Left ventricle myocardium inferior (tissue), 1 donor: ENCODE measurements at regions not wholly inside any gene's neighbourhood (a gene's known extent, or its start where the extent isn't known, plus 50 kb on each side); places are given as distances from the start of the nearest gene placed in this dataset.

Experiments
- DNase-seq: peaks from one replicate; pipeline ENCODE4 v3.0.0-alpha.2; 2020
- H3K27ac ChIP-seq: fragments of 200-600 bp; replicated peaks from 2 replicates; pipeline ENCODE4 v1.8.0; 2021
- H3K27me3 ChIP-seq: fragments of 200-600 bp; 2 replicates; pipeline ENCODE4 v1.8.0; 2021; ENCODE audit warnings: low read depth
- H3K36me3 ChIP-seq: fragments of 200-600 bp; 2 replicates; pipeline ENCODE4 v1.8.0; 2021
- H3K4me1 ChIP-seq: fragments of 200-600 bp; 2 replicates; pipeline ENCODE4 v1.8.0; 2021
- H3K4me3 ChIP-seq: fragments of 200-600 bp; 2 replicates; pipeline ENCODE4 v1.8.0; 2021; ENCODE audit warnings: mild to moderate bottlenecking, moderate library complexity
- H3K9me3 ChIP-seq: fragments of 200-600 bp; replicated peaks from 2 replicates; pipeline ENCODE4 v1.8.0; 2021
- intact Hi-C: fragments of 100-400 bp; cut with micrococcal nuclease; formaldehyde crosslinking; loops from one replicate; pipeline ENCODE4 v1.11.0; 2022
- TF ChIP-seq, protein P1 (sequence below): fragments of 200-600 bp; IDR thresholded peaks from 2 replicates; pipeline ENCODE4 v1.8.0; 2021; ENCODE audit warnings: antibody characterized with exemption, mild to moderate bottlenecking, borderline replicate concordance
- donor health status: DM: no; HTN: yes; CAD: no; lungs with severe emphysema.

DNA sequence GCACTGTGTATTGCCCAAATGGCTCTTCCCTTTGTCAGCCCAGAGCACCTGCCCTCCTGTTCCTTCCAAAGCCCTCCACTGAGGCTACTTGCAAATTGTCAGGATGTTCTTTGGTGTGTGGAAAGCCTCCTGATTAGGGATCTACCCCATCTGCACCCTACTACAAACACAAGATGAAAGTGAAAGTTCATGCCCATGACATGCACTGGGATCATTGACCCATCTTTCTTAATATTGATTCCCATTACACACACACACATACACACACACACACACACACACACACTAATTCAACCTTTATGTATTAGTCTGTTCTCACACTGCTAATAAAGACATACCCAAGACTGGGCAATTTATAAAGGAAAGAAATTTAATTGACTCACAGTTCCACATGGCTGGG lies 213.7 kb upstream of the IGFBP3 start:
- no peak overlapping the region for H3K27ac ChIP-seq
- DNase-seq = no peak
- H3K27me3 ChIP-seq = no peaks in the 10 kb centered on the region
- TF ChIP-seq, protein P1, sequence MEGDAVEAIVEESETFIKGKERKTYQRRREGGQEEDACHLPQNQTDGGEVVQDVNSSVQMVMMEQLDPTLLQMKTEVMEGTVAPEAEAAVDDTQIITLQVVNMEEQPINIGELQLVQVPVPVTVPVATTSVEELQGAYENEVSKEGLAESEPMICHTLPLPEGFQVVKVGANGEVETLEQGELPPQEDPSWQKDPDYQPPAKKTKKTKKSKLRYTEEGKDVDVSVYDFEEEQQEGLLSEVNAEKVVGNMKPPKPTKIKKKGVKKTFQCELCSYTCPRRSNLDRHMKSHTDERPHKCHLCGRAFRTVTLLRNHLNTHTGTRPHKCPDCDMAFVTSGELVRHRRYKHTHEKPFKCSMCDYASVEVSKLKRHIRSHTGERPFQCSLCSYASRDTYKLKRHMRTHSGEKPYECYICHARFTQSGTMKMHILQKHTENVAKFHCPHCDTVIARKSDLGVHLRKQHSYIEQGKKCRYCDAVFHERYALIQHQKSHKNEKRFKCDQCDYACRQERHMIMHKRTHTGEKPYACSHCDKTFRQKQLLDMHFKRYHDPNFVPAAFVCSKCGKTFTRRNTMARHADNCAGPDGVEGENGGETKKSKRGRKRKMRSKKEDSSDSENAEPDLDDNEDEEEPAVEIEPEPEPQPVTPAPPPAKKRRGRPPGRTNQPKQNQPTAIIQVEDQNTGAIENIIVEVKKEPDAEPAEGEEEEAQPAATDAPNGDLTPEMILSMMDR = no peak
- H3K4me1 ChIP-seq = no peaks in the 10 kb centered on the region
- H3K9me3 ChIP-seq = no peaks in the 10 kb centered on the region
- intact Hi-C loops = no loop called here
- no peaks in the 10 kb centered on the region for H3K36me3 ChIP-seq
- no peak overlapping the region for H3K4me3 ChIP-seq

DNA sequence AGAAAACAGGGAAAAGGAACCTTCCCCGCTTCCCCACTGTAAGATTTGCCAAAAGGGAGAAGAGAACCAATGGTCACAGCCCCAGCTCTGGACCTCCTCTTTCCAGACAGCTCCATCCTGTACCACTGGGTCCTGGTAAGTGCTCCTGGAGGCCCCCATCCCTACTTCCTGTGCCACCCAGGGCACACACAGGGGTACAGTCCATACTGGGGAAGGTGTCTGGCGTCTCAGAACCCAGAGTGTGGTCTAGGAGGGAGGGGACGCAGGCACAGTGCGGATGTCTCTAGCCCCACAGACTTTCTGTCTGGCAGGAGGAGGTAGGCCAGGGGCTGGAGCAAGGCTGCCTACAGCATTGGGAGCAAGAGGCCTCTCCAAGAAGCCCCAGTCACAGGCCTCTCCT lies 213.3 kb upstream of the IGFBP3 start:
- intact Hi-C loops = no loop called here
- TF ChIP-seq, protein P1 = no peak
- H3K27ac ChIP-seq = no peak overlapping the region
- H3K4me1 ChIP-seq = no peaks in the 10 kb centered on the region
- DNase-seq = no peak
- H3K4me3 ChIP-seq = no peak overlapping the region
- H3K9me3 ChIP-seq = no peaks in the 10 kb centered on the region
- H3K27me3 ChIP-seq = no peaks in the 10 kb centered on the region
- no peaks in the 10 kb centered on the region for H3K36me3 ChIP-seq

DNA sequence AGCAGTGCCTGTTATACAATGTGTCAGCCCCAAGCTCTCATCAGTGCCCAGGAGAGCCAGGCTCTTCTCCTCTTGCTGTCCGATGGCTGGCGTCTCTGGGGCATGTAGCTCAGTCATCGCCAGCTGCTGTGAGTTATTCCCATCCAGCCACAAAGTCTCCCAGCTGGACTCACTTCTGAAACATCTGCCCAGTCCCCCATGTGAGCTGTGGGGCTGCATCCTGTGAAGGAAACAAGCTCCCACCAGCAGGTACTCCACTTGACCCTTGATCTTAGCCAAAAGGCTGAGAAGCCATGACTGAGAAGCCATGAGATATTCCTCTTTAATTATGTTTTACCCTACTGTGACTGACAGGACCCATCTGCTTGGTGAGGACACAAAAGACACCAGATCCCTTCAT lies 212.7 kb upstream of the IGFBP3 start:
- H3K4me1 ChIP-seq = no peaks in the 10 kb centered on the region
- no peaks in the 10 kb centered on the region for H3K36me3 ChIP-seq
- H3K27ac ChIP-seq = no peak overlapping the region
- no peaks in the 10 kb centered on the region for H3K27me3 ChIP-seq
- H3K9me3 ChIP-seq = no peaks in the 10 kb centered on the region
- TF ChIP-seq, protein P1 = no peak
- H3K4me3 ChIP-seq = no peak overlapping the region
- no peak for DNase-seq
- intact Hi-C loops = no loop called here

DNA sequence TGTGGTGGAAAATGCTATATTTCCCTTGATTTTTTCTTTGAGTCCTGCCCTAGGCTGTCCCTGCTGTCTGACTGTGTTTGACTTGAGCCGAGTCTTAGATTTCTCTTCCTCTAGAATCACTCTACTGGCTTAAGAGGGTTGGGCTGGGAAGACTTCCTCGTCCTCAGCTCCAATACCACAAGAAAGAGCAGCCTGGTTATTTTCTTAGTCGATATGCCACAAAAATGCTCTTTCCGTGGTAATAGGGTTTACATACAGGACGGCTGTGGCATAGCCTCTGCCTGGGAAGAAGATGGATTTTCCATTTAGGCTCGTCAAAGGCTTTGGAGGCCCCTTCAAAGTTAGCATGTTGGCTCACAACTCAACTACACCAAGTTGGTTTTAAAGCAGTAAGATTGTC lies 212.0 kb upstream of the IGFBP3 start:
- Histone ChIP-seq H3K4me1 (no peaks in the 10 kb centered on the region), H3K27ac (no peak overlapping the region), H3K4me3 (no peak overlapping the region), H3K36me3 (no peaks in the 10 kb centered on the region), H3K27me3 (no peaks in the 10 kb centered on the region), H3K9me3 (no peaks in the 10 kb centered on the region)
- TF ChIP-seq, protein P1 = no peak
- intact Hi-C loops = no loop called here
- no peak for DNase-seq

DNA sequence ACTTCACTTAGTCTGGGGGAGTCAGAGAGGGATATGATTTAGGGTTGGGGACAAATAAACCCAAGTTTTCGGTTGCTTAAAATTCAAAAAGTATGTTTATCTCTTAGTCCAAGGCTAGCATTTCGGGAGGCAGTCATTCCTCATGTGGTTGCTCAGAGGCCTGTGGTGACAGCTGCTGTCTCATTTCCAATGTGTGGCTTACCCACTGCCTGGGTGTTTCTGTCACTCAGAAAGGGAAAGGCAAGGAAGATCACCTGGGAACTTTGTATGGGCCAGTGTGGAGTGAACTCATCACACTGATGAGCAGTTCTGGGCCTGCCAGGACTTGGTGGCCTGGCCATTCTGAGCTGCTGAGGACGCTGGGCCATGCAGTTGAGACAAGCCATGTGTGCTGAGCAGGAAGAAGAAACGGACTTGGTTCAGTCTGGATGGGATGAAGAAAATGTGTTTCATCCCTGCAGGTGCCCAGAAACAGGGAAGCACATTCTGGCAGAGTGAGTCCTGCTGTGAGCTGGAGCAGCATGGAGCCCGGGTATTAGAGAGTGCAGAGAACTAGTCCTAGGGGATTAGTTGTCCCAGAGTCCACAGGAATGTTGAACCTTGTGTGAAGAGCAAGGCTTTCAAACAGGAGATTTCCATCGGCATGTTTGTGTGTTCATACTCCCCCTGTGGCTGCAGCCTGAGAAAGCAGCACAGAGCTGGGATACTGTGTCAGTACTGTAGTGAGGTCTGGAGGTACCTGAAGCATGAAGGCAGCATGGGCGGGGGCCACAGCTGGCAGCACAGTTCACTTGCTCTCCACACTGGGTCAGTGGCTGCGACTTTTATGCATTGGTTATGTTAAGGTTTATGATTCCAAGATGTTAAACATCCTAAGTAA lies 211.1 kb upstream of the IGFBP3 start:
- Histone ChIP-seq H3K27ac (no peak overlapping the region), H3K4me1 (peaks cover 3% of the 10 kb centered on the region), H3K4me3 (no peak overlapping the region), H3K27me3 (no peaks in the 10 kb centered on the region), H3K36me3 (no peaks in the 10 kb centered on the region), H3K9me3 (no peaks in the 10 kb centered on the region)
- TF ChIP-seq, protein P1 = no peak
- intact Hi-C loops = no loop called here
- DNase-seq = no peak
